ENCODE measurements at regions not wholly inside any gene's neighbourhood (a gene's known extent, or its start where the extent isn't known, plus 50 kb on each side); places are given as distances from the start of the nearest gene placed in this dataset.

GRCh38 chr16:34802396-34802795, 1343.0 kb downstream of the TP53TG3F start:
- H3K36me3 ChIP-seq (replicated peaks in 1 of 2; ENCODE audit: control extremely low read depth in 1 of 2, control insufficient read depth in 1 of 2, extremely low read depth in 1 of 2, insufficient read depth in 2 of 2, low read length in 1 of 2): no peaks in the 10 kb centered on the region
- no peak overlapping the region for H3K4me2 ChIP-seq (replicated peaks; ENCODE audit: low read depth, low read length, poor library complexity, severe bottlenecking)
- WGBS (ENCODE audit: insufficient coverage): 67% methylated on average over 20 of the region's 55 CpGs
- Mint-ChIP-seq H3K4me3 (no peak overlapping the region), H3K4me1 (no peaks in the 10 kb centered on the region), H3K27ac (no peak overlapping the region), H3K9me3 (ENCODE audit: insufficient read depth) (peaks cover 4% of the 10 kb centered on the region), H3K27me3 (no peaks in the 10 kb centered on the region)
- no peaks in the 10 kb centered on the region for H3K4me1 ChIP-seq (ENCODE audit: control insufficient read depth in 2 of 2, insufficient read depth in 2 of 2, low read length in 2 of 2)
- no peak overlapping the region for H2AFZ ChIP-seq (ENCODE audit: insufficient read depth, low read depth, low read length, poor library complexity, severe bottlenecking)
- no peaks in the 10 kb centered on the region for H4K20me1 ChIP-seq (ENCODE audit: control insufficient read depth, insufficient read depth, low read length, poor library complexity, severe bottlenecking)
- H3K27me3 ChIP-seq (replicated peaks in 1 of 4; ENCODE audit: control extremely low read depth in 1 of 4, control insufficient read depth in 3 of 4, insufficient read depth in 4 of 4, low read length in 3 of 4): no peaks in the 10 kb centered on the region
- ATAC-seq (ENCODE audit: low read depth): no peak
- H3K4me3 ChIP-seq (ENCODE audit: control extremely low read depth in 1 of 5, extremely low read depth in 1 of 5, insufficient read depth in 1 of 5, low read depth in 2 of 5, low read length in 4 of 5): no peak overlapping the region
- peaks cover 0 to 26% (median 0%) of the 10 kb centered on the region in 3 donors for H3K9me3 ChIP-seq (ENCODE audit: control extremely low read depth in 1 of 3, control insufficient read depth in 2 of 3, insufficient read depth in 1 of 3, low read length in 2 of 3)
- no peak overlapping the region for H3K9ac ChIP-seq (ENCODE audit: low read length)
- H3K27ac ChIP-seq (ENCODE audit: low read length in 2 of 2): no peak overlapping the region
- TF ChIP-seq CTCF (IDR thresholded peaks at IDR 0.05) (no peak), EZH2 (IDR thresholded peaks at IDR 0.05; ENCODE audit: borderline replicate concordance, insufficient read depth, low read depth, low read length, poor library complexity, severe bottlenecking) (no peak)
- no peak for DNase-seq
- intact Hi-C loops (cut with micrococcal nuclease): no loop called here
- ChIA-PET CTCF (no interaction called here), POLR2A (no interaction called here)
- H3K79me2 ChIP-seq (ENCODE audit: control insufficient read depth, insufficient read depth, low read length): no peaks in the 10 kb centered on the region

- Histone ChIP-seq H3K9me3 (ENCODE audit: control extremely low read depth in 1 of 3, control insufficient read depth in 2 of 3, insufficient read depth in 1 of 3, low read length in 2 of 3) (peaks cover 0 to 26% (median 0%) of the 10 kb centered on the region in 3 donors), H3K4me3 (ENCODE audit: control extremely low read depth in 1 of 5, extremely low read depth in 1 of 5, insufficient read depth in 1 of 5, low read depth in 2 of 5, low read length in 4 of 5) (no peak overlapping the region), H3K36me3 (replicated peaks in 1 of 2; ENCODE audit: control extremely low read depth in 1 of 2, control insufficient read depth in 1 of 2, extremely low read depth in 1 of 2, insufficient read depth in 2 of 2, low read length in 1 of 2) (no peaks in the 10 kb centered on the region), H2AFZ (ENCODE audit: insufficient read depth, low read depth, low read length, poor library complexity, severe bottlenecking) (no peak overlapping the region), H3K4me2 (replicated peaks; ENCODE audit: low read depth, low read length, poor library complexity, severe bottlenecking) (no peak overlapping the region), H3K9ac (ENCODE audit: low read length) (no peak overlapping the region), H3K27me3 (replicated peaks in 1 of 4; ENCODE audit: control extremely low read depth in 1 of 4, control insufficient read depth in 3 of 4, insufficient read depth in 4 of 4, low read length in 3 of 4) (no peaks in the 10 kb centered on the region), H3K27ac (ENCODE audit: low read length in 2 of 2) (no peak overlapping the region), H3K79me2 (ENCODE audit: control insufficient read depth, insufficient read depth, low read length) (no peaks in the 10 kb centered on the region), H3K4me1 (ENCODE audit: control insufficient read depth in 2 of 2, insufficient read depth in 2 of 2, low read length in 2 of 2) (no peaks in the 10 kb centered on the region), H4K20me1 (ENCODE audit: control insufficient read depth, insufficient read depth, low read length, poor library complexity, severe bottlenecking) (no peaks in the 10 kb centered on the region)
- intact Hi-C loops (cut with micrococcal nuclease): no loop called here
- ChIA-PET POLR2A (no interaction called here), CTCF (no interaction called here)
- no peaks in the 10 kb centered on the region for H3K27me3 Mint-ChIP-seq
- TF ChIP-seq EZH2 (IDR thresholded peaks at IDR 0.05; ENCODE audit: borderline replicate concordance, insufficient read depth, low read depth, low read length, poor library complexity, severe bottlenecking) (no peak), CTCF (IDR thresholded peaks at IDR 0.05) (no peak)
- DNase-seq: no peak
- H3K27ac Mint-ChIP-seq: no peak overlapping the region
- ATAC-seq (ENCODE audit: low read depth): no peak
- no peaks in the 10 kb centered on the region for H3K4me1 Mint-ChIP-seq
- H3K4me3 Mint-ChIP-seq: no peak overlapping the region
- peaks cover 4% of the 10 kb centered on the region for H3K9me3 Mint-ChIP-seq (ENCODE audit: insufficient read depth)
- 68% methylated on average over 84 of the region's 101 CpGs for WGBS (ENCODE audit: insufficient coverage)
These were observed 1343.6 kb downstream of the TP53TG3F start for GRCh38 chr16:34802848-34803599.

All from B cell (primary cell).